GM13976 (cell line): ENCODE measurements at regions not wholly inside any gene's neighbourhood (a gene's known extent, or its start where the extent isn't known, plus 50 kb on each side); places are given as distances from the start of the nearest gene placed in this dataset.

Source experiments
- DNase-seq: peaks from one replicate; pipeline ENCODE4 v3.0.0; 2012; ENCODE audit warnings: low spot score
- in situ Hi-C: fragments of 300-500 bp; cut with MboI; formaldehyde crosslinking; loops from one replicate; pipeline ENCODE4 v1.12.0; 2022; ENCODE audit warnings: low sequenced_read_pairs, mixed read lengths, inconsistent platforms; ENCODE audit not compliant: unreplicated experiment
- TF ChIP-seq, protein P1 (sequence below): IDR thresholded peaks from 2 replicates; pipeline ENCODE4 v1.5.1; 2012; ENCODE audit warnings: borderline replicate concordance, mild to moderate bottlenecking; ENCODE audit not compliant: insufficient read depth; ENCODE audit errors: extremely low read depth, missing control alignments, control extremely low read depth

DNA sequence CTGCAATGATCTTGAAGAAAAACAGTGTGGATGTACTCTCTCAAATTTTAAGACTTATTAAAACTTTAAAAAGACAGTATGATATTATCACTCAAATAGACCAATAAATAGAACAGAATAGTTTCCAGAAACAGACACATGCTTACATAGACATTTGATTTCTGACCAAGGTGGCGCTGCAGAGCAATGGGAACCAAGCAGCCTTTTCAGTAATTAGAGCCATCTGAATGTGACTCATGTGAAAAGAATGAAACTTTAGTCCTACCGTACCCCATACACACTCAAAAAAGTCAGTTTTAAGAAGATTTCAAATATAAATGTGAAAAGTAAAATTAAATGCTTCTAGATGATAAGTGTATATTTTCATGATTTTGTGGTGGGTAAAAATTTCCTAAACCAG is 74.2 kb upstream of the MS4A8 start:
- no peak for DNase-seq
- in situ Hi-C loops: no loop called here
- TF ChIP-seq, protein P1, sequence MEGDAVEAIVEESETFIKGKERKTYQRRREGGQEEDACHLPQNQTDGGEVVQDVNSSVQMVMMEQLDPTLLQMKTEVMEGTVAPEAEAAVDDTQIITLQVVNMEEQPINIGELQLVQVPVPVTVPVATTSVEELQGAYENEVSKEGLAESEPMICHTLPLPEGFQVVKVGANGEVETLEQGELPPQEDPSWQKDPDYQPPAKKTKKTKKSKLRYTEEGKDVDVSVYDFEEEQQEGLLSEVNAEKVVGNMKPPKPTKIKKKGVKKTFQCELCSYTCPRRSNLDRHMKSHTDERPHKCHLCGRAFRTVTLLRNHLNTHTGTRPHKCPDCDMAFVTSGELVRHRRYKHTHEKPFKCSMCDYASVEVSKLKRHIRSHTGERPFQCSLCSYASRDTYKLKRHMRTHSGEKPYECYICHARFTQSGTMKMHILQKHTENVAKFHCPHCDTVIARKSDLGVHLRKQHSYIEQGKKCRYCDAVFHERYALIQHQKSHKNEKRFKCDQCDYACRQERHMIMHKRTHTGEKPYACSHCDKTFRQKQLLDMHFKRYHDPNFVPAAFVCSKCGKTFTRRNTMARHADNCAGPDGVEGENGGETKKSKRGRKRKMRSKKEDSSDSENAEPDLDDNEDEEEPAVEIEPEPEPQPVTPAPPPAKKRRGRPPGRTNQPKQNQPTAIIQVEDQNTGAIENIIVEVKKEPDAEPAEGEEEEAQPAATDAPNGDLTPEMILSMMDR: peak; percentile 3

DNA sequence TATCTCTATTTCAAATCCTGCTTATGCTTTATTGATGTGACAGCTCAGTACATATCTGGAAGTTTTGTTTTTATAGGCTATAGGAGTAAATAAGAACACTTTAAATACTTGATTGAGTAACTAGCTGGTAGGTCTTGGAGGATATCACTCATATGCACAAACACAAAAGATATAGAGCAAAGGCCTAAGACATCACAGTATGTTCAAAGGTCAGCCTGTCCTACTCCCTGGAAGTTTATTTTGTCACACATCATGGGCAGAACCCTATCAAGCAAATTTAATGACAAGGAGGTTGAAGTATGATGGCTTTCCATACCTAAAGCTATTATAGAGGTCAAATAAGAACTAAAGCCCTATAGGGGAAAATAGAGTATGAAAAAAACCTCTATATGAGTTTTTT is 70.0 kb upstream of the MS4A8 start:
- in situ Hi-C loops: no loop called here
- no peak for DNase-seq
- TF ChIP-seq, protein P1: no peak

DNA sequence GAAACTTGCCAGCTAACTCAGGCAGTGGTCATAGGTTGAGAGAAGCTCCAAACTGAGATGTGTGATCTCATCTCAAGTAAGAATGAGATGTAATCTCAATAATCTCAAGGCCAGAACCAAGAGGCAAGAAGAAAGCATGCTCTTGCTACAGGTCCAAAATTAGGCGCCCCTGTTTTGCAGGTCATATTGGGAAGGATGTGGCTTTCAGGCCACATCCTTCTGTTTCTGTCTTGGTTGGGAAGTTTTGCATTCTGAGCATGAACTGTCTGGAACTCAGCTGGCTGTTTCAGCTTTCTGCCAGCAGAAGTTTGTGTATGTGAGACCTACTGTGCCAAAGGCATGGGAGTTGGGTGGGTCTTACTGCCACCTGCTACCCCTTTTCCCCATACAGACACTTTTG is 67.5 kb upstream of the MS4A8 start:
- TF ChIP-seq, protein P1: no peak
- no peak for DNase-seq
- in situ Hi-C loops: loop anchor here (10.0 kb wide), 2 partner anchors 137 to 367 kb away; partner anchors contain the start of gene MS4A12

DNA sequence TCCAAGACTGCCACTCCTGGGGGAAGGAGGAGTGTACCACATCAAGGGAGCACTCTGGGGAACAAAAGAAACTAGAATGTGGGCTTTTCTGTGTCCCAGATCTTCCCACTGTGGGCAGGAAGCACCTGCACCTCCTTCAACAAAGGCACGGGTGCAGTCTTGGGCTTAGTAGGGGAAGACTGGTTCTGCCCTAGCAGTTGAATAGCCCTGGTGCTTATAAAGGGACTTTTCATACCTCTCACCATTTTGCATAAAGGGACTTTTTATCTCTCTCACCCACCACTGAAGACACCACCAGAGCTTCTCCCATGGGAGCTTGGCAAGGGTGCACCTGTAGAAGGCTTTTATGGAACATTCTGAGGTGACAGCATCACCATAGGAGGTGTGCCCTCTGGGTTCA is 65.8 kb upstream of the MS4A8 start:
- in situ Hi-C loops: loop anchor here (10.0 kb wide), 2 partner anchors 139 to 369 kb away; partner anchors contain the start of gene MS4A12
- peak; percentile 32 for DNase-seq
- TF ChIP-seq, protein P1: no peak

DNA sequence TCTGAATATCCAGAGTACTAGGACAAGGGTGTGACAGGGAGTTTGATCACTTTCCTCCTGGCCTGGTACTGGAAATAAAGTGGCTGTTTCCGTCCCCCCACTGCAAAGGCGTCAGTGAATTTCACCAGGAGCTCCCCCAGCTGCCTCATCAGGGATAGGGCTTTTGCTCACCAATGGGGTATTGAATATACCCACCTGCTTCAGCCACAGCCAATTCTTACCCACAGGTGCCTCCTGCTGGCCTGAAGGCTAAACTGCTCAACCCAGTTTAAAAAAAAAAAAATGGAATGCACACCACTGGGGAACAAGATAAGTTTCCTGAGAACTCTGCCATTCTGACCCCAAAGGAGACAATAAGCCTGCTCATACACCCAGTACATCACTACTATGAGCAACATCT is 65.3 kb upstream of the MS4A8 start:
- TF ChIP-seq, protein P1: peak; percentile 31
- DNase-seq: peak; percentile 31
- in situ Hi-C loops: loop anchor here (10.0 kb wide), 2 partner anchors 139 to 369 kb away; partner anchors contain the start of gene MS4A12

DNA sequence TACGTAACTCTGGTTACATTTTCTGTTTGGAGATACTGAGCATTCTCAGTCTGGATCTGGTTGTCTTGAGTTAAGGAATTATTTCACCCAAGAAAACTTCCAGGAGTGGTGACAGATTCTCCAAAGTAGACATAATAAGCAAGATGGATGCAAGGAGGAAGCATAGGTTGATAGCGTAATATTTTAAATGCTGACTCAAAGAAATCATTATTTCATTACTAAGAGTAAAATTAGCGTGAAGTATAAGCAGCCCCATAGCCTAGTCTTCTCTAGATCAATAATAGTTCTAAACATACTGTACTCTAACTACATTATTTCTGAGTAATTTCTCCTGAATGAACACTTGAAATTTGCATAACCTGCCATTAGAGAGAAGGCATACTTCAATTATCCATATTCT is 57.5 kb upstream of the MS4A8 start:
- no peak for DNase-seq
- in situ Hi-C loops: no loop called here
- TF ChIP-seq, protein P1: no peak
